Left colon (tissue), 2 donors: ENCODE measurements at regions not wholly inside any gene's neighbourhood (a gene's known extent, or its start where the extent isn't known, plus 50 kb on each side); places are given as distances from the start of the nearest gene placed in this dataset.

ENCODE experiments used
- ATAC-seq: fragments of 200-7000 bp; cut with Tn5 transposase; one replicate; pipeline ENCODE4 v1.9.1; 2020; ENCODE audit warnings: mild to moderate bottlenecking, moderate library complexity
- DNase-seq, 2 donors: peaks; one replicate each; pipeline ENCODE4 v3.0.0-alpha.2; 2020
- intact Hi-C, 2 donors: fragments of 100-400 bp; cut with DNase I in 1 of 2; cut with micrococcal nuclease in 1 of 2; formaldehyde crosslinking; loops; one replicate each; pipeline versions ENCODE4 v1.11.2 to v1.14.0; 2022; cut with DNase I, micrococcal nuclease
- donor health status: DM: no; HTN: no; CAD: no.
- donor health status: DM: yes; HTN: yes; CAD: no.

- DNase-seq (no peak), ATAC-seq (no peak)
- intact Hi-C loops = no loop called here
These were observed 294.6 kb downstream of the BUD13 start for GRCh38 chr11:116478205-116478604.

- intact Hi-C loops = no loop called here
- no peak for ATAC-seq
- DNase-seq = no peak
These were observed 298.9 kb downstream of the BUD13 start for GRCh38 chr11:116473790-116474346.

GRCh38 chr11:116473206-116473769 lies 299.5 kb downstream of the BUD13 start:
- intact Hi-C loops = no loop called here
- DNase-seq (no peak), ATAC-seq (no peak)

- DNase-seq (peak in 1 of 2 donors; percentile 33), ATAC-seq (no peak)
- intact Hi-C loops = no loop called here
These were observed 300.1 kb downstream of the BUD13 start for GRCh38 chr11:116472651-116473050.

DNA sequence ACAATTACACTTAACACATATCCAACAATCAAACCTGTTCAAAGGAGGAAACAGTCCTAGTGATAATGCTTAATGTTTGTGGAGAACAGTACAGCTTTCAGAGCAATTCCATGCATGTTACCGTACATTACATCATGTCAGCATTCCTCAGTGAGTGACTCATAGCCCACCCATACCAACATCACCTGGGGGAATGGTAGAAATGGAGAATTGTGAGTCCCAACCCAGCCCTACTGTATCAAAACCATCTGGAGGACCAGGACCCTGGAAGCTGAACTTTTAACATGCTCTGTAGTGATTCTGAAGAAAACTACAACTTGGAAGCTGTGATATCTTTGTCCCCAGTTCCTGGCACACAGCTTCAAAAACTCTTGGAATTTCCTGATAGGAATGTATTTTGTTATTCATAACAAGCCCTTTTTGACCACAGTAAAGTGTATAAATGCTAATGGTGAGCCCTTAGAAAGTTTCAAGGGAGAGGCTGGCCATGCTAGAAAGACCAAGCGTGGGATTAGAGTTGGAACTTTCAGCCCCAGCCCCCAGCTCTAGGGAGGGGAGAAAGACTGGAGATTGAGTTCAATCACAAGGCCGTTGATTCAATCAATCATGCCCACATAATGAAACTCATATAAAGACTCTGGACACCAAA lies 301.1 kb downstream of the BUD13 start:
- no peak for DNase-seq
- intact Hi-C loops = no loop called here
- ATAC-seq = no peak

DNA sequence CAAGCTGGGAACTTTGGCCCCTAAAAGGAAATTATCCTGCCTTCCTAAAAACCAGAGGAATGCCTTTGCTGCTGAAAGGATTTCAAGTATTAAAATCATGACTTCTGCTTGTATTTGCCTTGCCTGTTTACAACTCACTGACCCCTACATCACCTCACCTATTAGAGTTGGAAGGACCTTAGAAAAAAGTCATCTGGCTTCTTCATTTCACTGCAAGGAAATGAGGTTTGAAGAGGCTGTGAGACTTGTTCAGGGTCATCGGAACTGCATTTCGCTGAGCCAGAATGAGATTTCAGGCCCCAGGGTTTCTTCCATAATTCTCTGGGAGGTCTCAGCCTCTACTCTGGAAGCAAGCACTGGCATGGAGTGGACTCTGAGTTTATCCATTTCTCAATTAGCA lies 304.1 kb downstream of the BUD13 start:
- intact Hi-C loops = no loop called here
- no peak for DNase-seq
- no peak for ATAC-seq

- intact Hi-C loops = no loop called here
- no peak for DNase-seq
- ATAC-seq = no peak
These were observed 305.0 kb downstream of the BUD13 start for GRCh38 chr11:116467823-116468222.

DNA sequence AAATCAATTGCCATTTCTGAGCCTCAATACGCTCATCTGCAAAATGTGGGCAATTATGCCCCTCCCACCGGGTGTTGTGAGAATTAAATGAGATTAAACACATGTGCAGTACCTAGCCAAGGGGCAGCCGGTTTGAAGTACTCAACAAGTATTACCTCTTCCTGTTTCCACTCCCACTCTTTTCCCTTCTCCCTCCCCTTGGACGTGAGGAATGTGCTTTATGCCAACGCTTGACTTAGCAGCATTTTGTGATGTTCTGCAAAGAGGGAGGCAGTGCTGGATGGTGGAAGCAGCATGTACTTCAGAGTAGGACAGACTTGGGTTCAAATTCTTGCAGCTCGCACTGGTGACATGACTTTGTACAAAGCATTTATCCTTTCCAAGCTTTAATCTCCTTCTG lies 306.0 kb downstream of the BUD13 start:
- intact Hi-C loops = no loop called here
- DNase-seq (no peak), ATAC-seq (no peak)

DNA sequence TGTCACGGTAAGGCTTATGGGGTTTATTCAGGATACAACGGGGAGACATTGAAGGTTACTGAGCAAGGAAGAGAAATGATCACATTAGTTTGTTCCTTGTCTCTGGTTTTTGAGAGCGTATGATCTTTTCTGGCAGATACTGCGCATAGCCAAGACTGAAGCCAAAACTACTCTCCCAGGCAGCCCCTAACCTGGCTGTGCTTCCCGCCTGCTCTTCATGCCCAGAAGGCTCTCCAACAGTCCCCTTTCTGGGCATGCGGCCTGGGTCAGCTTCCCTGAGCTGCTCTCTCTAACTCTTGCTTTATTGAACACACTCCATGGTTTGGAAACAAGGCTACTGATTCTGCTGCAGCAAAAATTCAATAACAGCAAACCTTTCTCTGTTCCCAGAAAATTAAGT lies 306.6 kb downstream of the BUD13 start:
- ATAC-seq (no peak), DNase-seq (no peak)
- intact Hi-C loops = no loop called here

DNA sequence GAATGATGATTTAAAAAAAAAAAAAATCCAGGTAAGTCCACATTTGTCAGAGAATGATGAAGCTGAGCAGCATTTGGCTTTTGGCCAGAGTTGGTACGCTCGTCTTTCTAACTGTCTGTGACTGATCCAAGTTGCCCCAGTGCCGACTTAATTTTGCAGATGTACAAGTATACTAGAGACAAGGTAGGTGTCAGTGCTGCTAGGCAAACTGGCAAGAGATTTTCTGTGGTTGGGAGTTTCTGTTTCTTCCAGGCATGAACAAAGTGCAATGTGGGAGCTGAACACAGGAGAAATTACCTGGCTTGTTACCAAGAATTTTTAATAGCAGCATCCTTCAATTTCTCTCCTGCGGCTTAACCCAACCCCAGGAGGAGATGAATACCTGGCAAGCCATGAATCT lies 307.7 kb downstream of the BUD13 start:
- ATAC-seq = no peak
- DNase-seq = no peak
- intact Hi-C loops = no loop called here

- DNase-seq = no peak
- ATAC-seq = no peak
- intact Hi-C loops = no loop called here
These were observed 311.0 kb downstream of the BUD13 start for GRCh38 chr11:116461789-116462188.

GRCh38 chr11:116460156-116460920 lies 312.4 kb downstream of the BUD13 start:
- ATAC-seq = peak; percentile 72
- DNase-seq = peak; percentile 33 to 40

DNA sequence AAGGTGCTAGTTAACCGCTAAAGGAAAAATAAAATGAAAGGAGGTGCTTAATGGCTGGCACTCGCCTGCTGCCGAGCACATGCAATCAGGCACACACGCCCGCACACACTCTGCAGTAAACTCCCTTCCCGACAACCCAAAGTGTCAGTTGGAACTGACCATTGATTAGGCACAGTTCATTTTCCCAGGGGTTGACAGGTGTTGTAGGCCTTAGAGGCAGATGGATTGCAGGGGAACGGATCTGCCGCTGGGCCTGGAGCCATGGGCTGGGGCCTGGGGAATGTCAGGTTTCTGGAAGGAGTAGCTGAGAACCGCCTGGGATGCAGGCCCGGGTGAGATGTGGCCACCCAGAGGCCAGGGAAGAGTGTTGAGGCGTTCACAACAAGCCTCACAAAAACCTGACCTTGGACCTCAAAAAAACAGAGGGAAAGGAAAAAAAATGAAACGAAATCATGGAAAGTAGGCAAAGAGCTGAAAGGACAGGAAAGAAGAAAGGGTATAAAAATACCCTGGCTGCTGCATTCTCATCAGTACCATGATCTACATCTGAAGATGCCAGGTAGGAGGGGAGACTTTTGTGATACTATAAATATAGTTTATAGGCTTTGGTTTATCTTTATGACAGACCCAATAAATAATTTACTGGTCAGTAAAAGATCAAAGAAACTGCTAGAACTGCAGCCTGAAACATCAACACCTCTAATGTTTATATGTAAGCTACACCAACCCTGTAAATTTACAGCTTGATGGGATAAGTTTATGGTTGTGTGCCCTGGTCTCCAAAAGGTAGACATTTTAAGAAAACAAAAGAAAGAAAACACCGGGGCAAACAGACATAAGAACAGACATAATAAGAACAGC lies 313.4 kb downstream of the BUD13 start:
- peak; percentile 19 to 55 for DNase-seq
- peak; percentile 67 for ATAC-seq
- intact Hi-C loops = loop anchor here in 1 of 2 donors (10.0 kb wide), 1 partner anchor 185 kb away; no protein-coding TSS in a partner anchor

More at GRCh38 chr11:116460156-116460920, 312.4 kb downstream of the BUD13 start:
- intact Hi-C loops = no loop called here

DNA sequence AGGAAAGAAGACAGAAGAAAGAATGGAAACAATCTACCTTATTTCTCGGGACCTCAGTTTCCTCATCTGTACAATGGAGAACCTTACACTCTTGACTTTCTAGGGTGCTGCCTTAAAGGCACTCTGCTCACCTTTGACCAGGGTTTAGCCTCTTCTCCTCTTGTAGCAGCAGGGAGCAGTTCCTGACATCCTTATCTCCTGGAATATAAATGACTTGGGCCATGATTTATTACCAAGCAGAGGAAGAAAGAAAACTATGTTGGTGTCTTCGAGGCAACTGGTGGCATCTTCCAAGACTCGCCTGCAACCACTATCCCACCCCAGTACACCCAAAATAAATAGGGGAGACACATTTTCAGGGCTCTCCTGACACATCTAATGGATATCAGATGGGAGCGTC lies 314.2 kb downstream of the BUD13 start:
- intact Hi-C loops = loop anchor here in 1 of 2 donors (10.0 kb wide), 1 partner anchor 186 kb away; no protein-coding TSS in a partner anchor
- no peak for DNase-seq

GRCh38 chr11:116457336-116458007 lies 315.3 kb downstream of the BUD13 start:
- intact Hi-C loops = loop anchor here in 1 of 2 donors (10.0 kb wide), 1 partner anchor 187 kb away; no protein-coding TSS in a partner anchor
- no peak for DNase-seq
- no peak for ATAC-seq

More for the DNA sequence above, 314.2 kb downstream of the BUD13 start:
- no peak for ATAC-seq

DNA sequence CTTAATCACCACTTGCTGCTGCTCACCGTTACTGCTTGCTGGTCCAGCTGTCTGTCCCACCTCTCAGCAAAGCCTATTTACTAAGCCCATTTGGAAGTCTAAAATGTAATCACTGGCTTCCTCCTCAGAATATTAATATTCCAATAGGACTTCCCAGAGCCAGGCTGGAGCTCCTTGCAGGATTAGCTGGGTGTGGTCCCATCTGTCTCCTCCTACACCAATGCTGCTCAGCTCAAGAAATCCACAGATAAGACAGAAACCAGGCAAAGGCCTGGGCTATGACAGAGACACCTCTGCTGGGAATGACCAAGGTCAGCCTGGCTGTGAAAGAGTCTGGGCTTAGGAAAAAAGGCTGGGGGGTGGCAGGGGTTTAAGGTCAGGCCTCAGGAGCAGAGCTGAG lies 317.8 kb downstream of the BUD13 start:
- DNase-seq = no peak
- intact Hi-C loops = loop anchor here in 1 of 2 donors (2.0 to 10.0 kb wide), 2 partner anchors 44 to 190 kb away; no protein-coding TSS in a partner anchor

GRCh38 chr11:116454020-116454645 lies 318.7 kb downstream of the BUD13 start:
- ATAC-seq = peak; percentile 86
- intact Hi-C loops = loop anchor here in 1 of 2 donors (2.0 to 10.0 kb wide), 2 partner anchors 45 to 191 kb away; no protein-coding TSS in a partner anchor
- peak; percentile 48 to 66 for DNase-seq

More for the DNA sequence above, 317.8 kb downstream of the BUD13 start:
- ATAC-seq = no peak
